ENCODE measurements at regions not wholly inside any gene's neighbourhood (a gene's known extent, or its start where the extent isn't known, plus 50 kb on each side); places are given as distances from the start of the nearest gene placed in this dataset.
"Not testable (repeated sequence)": the region's sequence is repeated elsewhere in the genome, so short reads cannot be mapped to it uniquely, and the experiment has no call there.

DNA sequence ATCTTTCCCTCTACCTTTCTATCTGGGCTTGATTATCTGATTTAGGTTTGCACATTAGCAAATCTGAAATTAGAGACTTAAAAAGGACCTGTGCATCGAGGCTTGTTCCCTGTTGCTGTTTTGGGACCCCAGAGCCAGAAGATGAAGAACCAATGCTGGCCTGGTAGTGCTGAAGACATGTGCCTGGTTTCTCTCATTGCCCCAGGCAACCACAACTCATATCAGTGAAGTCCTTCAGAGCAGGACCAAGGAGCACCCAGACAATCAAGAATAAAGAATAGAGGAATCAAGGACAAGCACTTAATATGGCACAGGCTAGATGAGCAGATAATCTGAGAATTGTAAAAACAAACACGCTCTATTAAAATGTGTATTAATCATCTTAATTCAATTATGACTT lies 362.7 kb downstream of the DMRTA1 start:
- TF ChIP-seq CTCF (IDR thresholded peaks at IDR 0.05; ENCODE audit: insufficient read depth, low read depth, low read length, missing control alignments): no peak
- DNase-seq (ENCODE audit: low read depth): no peak
- no peak overlapping the region for H3K4me3 ChIP-seq (ENCODE audit: low read length)

DNA sequence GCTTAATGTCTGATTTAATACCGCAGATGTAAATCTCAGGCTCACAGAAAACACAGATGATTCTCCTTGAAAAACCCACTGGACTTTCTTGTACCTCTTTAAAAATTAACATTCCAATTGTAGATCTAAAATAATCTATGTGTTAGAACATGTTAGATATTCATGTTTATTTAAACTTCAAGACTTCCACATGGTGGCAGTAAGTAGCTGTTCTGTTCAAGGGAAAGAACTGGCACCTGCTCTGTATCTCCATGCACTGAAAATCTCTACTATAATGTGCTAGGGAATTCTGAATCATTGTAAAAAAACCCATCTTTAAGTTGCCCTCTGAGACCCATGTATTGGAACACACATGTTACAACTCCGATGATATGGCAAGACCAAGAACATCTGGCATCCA lies 366.9 kb downstream of the DMRTA1 start:
- TF ChIP-seq CTCF (IDR thresholded peaks at IDR 0.05; ENCODE audit: insufficient read depth, low read depth, low read length, missing control alignments): peak; percentile 34
- peak; percentile 33 for DNase-seq (ENCODE audit: low read depth)
- H3K4me3 ChIP-seq (ENCODE audit: low read length): no peak overlapping the region

GRCh38 chr9:22815246-22815645 lies 368.6 kb downstream of the DMRTA1 start:
- no peak for TF ChIP-seq CTCF (IDR thresholded peaks at IDR 0.05; ENCODE audit: insufficient read depth, low read depth, low read length, missing control alignments)
- no peak for DNase-seq (ENCODE audit: low read depth)
- no peak overlapping the region for H3K4me3 ChIP-seq (ENCODE audit: low read length)

- no peak overlapping the region for H3K4me3 ChIP-seq (ENCODE audit: low read length)
- TF ChIP-seq CTCF (IDR thresholded peaks at IDR 0.05; ENCODE audit: insufficient read depth, low read depth, low read length, missing control alignments): no peak
- no peak for DNase-seq (ENCODE audit: low read depth)
Observed at GRCh38 chr9:22817181-22817580, 370.6 kb downstream of the DMRTA1 start.

- DNase-seq (ENCODE audit: low read depth): no peak
- no peak for TF ChIP-seq CTCF (IDR thresholded peaks at IDR 0.05; ENCODE audit: insufficient read depth, low read depth, low read length, missing control alignments)
- no peak overlapping the region for H3K4me3 ChIP-seq (ENCODE audit: low read length)
Observed at GRCh38 chr9:22829236-22829635, 382.6 kb downstream of the DMRTA1 start.

DNA sequence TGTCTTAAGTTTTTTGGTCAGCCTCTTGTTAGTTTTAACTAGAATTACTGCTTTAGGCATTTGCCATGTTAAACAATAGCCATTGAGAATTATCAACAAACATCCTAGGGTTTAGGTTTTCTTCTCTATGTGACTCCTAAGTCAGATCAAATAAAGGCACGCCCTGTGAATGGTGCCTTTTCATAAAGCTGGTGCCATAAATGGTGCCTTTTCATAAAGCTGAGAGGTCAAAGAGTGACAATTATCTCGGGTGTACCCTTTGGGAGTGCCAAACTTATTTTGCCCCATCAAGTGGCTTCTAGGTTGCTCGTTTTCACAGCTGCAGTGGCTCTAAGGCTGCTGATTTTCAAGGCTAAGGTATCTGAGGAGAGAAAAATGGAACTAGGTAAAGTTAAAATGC lies 391.6 kb downstream of the DMRTA1 start:
- no peak overlapping the region for H3K4me3 ChIP-seq (ENCODE audit: low read length)
- no peak for DNase-seq (ENCODE audit: low read depth)
- TF ChIP-seq CTCF (IDR thresholded peaks at IDR 0.05; ENCODE audit: insufficient read depth, low read depth, low read length, missing control alignments): no peak

DNA sequence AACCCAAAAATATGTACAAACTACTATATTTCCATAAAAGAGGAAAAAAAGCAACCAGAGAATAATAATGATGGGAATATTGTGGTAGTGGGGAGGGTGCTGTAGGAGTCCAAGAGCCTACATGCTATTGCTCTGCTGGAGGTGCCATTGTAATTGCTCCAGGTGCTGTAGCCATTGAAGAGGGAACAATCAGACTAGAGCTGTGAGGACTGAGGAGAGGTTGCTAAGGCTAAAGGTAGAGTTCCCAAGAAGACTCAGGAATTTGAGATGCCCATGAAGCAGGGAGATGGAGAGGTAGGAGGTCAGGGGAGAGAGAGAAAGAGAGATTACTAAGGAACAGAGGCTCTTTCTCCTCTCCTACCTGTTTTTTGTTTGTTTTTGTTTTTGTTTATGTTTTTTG lies 394.0 kb downstream of the DMRTA1 start:
- no peak for TF ChIP-seq CTCF (IDR thresholded peaks at IDR 0.05; ENCODE audit: insufficient read depth, low read depth, low read length, missing control alignments)
- H3K4me3 ChIP-seq (ENCODE audit: low read length): no peak overlapping the region
- DNase-seq (ENCODE audit: low read depth): no peak

DNA sequence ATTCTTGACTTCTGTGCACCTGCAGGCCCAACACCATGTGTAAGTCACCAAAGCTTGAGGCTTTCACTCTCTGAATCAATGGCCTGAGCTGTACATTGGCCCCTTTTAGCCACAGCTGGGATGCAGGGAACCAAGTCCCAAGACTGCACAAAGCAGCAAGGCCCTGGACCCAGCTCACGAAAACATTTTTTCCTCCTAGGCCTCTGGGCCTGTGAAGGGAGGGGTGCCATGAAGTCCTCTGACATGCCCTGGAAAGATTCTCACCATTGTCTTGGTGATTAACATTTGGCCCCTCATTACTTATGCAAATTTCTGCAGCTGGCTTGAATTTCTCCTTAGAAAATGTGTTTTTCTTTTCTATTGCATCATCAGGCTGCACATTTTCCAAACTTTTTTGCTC lies 398.6 kb downstream of the DMRTA1 start:
- not testable (repeated sequence) for H3K4me3 ChIP-seq (ENCODE audit: low read length); DNase-seq (ENCODE audit: low read depth)
